HG03571 (cell line): ENCODE measurements at regions not wholly inside any gene's neighbourhood (a gene's known extent, or its start where the extent isn't known, plus 50 kb on each side); places are given as distances from the start of the nearest gene placed in this dataset.

Source experiments
- ATAC-seq: cut with Tn5 transposase; IDR thresholded peaks from one replicate; pipeline ENCODE4 v1.9.1; 2021; ENCODE audit not compliant: unreplicated experiment

DNA sequence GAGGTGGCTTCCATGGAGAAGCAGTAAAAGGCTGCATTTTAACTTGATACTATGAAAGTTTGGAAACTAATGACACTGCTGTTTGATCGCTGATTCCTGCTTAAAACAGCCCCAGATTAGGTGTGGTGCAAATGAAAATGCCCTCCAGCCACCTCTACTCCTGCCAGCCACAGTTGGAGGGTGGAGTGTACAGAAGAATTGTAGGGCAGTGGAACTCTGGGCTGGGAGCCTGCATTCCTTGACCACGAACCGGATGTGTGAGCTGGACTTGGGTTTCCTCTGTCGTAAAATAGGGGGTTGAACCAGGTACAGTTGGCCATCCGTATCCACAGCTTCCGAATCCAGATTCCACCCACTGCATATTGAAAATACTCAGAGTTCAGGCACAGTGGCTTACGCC lies 84.6 kb upstream of the RFX8 start:
- no peak for ATAC-seq

DNA sequence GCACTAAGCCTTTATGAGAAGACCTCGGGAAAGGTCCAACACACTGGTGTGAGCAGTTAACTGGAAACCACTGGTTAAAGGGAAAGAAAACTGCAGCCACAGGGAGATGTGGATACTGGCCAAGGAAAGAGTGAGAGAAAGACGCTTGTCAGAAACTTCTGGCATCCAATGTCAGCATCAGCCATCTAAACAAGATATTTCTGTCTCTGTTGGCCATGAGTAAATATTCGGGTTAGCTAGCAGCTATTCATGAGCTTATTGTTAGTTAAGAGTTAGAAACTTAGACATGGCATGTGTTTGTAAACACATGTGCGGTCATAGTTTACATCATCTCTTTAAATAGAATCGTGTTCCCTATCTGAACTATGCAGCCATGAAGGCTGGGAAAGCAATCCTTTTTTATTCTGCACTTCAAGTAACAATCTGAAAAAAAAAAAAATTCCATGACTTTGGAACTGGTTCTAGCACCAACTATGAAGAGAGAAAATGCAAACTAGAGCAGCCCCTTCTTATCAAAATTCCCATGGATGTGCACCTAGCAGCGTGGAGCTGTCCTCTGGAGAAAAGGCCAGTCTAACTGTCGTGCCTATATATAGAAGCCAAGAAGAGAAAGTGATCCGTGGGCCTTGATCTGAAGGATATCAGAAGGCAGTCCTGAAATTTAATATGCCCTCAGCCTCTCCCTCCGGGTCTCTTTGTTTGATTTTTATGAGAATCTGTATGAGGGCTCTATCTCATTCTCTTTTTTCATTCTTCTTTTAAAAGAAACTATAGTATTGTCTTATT lies 84.0 kb upstream of the RFX8 start:
- ATAC-seq = no peak

DNA sequence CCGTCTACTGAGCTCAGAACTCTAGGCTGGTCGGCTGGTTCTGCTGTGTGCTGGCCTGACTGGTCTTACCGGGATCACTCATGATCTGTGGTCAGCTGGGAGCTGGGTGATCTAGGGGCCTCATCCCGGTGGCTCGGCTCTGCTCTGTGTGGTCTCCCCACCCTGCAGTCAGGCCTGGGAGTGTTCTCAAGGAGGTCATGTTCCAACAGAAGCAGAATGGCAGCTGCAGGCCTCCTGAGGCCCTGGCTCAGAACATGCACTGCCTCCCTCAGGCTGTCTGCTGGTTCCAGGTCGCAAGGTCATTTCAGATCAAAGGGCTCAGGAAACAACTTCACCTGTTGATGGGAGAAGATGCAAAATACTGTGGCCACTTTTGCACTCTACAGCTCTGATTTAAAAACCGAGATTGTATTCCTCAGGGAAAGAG lies 81.1 kb upstream of the RFX8 start:
- no peak for ATAC-seq

DNA sequence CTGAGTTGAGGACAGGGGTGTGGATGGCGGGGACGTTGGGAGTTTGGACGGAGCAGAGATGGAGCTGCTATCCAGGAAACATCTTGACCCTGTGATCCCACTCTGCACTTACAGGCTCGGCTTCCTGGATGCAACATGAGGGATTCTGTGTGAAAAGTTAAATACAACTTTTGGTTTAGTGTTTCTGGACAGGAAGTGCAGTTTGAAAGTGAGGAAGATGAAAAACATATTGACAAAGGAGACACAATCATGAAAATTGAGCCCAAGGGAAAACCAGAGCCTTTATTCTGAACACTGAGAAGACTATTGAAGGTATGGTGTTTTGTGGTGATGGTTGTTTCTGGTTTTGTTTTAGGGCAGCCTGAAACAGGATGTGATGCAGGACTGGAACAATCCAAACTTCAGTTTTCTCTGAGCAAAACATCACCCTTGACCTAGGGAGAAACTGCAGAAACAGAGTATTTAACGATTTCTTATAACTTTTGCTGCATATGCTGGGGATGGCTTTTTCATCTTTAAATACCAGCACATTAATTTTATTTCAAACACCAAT lies 76.5 kb upstream of the RFX8 start:
- ATAC-seq = no peak

DNA sequence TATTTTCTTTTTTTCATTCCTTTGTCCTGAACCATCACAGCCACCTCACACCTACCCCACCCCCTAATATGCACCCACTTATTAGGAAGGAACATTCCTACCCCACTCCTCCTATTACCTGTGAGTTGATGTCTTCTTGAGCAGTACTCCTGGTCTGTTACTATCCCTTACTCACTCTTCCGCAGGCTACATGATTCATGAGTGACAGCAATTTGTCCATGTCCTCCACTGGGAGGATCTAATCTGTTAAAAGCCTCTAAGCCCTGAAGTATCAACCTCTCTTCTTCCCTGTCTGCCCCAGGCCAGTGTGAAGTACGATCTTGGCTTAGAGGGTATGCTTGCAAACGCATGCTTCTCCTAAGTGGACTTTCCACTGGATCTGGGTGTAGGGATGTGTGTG lies 75.6 kb upstream of the RFX8 start:
- ATAC-seq = no peak

DNA sequence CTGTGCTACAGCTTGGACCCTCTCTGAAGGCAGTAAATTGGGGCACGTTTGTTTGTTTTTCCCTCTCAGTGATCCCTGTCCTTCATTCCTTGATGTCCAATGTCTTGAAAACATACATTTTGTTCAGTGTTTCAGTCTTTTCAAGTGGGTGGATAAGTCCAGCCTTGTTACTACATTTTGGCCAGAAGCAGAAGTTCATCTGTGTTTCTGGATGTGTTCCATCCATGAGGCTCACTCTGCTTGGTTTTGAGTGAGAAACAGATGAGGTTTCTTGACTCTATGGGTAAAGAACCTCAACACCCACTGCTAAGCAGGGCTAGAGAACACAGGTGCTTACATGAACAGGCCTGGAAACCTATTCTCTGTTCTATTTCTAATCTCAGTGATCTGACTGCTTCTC lies 74.5 kb upstream of the RFX8 start:
- ATAC-seq = no peak

DNA sequence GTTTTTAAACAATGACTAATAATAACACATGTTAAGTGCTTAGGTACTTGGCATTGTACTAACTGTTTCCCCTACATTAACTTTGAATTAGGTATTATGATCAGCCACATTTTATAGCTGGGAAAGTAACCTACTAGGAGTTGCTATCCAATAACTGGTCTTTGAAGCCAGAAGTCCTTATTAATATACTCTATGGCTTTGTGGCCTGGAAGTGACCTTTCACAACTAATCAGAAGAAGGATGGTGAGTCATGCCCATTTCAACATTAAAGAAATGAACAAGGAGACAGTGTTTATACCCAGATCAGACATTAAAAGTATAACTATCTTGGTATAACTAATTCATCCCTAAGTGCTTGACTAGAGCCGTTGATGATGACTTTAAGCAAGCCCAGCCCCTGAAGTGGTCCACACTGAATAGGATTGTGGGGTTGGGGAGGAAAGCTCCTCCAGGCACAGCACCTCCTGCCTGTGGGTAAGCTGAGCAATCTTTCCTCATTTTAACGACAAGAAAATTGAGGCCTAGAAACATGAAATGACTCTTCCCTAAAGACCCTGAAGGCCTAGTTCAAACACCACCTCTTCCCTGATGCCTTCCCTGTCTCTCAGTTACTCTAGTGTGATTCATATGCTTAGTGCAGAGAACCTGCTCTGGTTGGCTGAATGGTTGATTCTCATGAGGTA lies 71.6 kb upstream of the RFX8 start:
- ATAC-seq = no peak

DNA sequence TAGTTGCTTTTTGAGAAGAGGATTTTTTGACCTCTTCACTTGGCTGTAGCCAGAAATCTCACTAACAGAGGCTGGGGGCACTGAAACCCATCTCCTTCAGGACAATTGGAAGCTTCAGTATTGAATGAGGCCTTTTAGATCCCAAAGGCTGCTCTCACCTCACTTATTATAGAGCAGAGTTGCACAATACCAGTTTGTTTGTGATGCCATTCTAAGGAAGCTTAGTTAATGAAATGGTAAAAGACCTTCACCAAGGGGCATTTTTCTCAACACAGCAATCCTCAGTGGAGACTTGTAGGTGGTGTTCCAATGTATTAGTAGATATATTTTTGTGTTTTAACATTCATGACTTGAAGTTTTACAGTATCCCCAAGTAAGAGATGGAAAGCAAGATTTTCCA lies 71.0 kb upstream of the RFX8 start:
- ATAC-seq = no peak

DNA sequence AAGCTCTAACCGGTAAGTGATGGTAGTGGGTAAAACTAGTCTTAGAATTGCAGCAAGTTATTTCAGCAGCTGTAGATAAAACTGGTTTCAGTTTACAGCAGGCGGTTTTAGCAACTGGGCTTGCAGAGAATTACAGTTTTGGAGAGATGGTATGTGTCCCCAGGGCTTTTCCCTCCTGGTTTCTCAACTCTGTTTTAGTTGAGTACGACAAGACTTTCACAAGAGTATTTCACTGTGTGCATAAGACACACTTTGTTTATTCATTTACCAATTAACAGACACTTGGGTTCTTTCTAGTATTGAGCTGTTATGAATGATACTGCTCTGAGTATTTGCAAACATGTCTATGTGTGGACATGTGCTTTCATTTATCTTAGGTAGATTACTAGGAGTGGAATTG lies 65.6 kb upstream of the RFX8 start:
- no peak for ATAC-seq

DNA sequence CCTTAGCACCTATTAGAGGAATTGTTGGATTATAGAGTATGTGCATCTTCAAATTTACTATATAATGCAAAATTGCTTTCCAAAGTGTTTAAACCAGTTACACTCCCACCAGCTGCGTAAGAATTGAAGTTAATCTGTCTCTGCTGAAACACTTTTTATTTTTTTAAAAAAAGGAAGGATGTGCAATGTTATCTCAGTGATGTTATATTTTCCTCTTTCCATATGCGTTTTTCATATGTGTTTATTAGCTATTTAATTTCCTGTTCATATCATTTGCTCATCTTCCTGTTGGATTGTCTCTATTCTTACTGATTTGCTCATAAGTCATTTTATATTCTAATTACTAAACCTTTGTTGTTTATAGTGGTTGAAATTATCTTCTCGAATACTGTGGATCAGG lies 63.2 kb upstream of the RFX8 start:
- no peak for ATAC-seq

DNA sequence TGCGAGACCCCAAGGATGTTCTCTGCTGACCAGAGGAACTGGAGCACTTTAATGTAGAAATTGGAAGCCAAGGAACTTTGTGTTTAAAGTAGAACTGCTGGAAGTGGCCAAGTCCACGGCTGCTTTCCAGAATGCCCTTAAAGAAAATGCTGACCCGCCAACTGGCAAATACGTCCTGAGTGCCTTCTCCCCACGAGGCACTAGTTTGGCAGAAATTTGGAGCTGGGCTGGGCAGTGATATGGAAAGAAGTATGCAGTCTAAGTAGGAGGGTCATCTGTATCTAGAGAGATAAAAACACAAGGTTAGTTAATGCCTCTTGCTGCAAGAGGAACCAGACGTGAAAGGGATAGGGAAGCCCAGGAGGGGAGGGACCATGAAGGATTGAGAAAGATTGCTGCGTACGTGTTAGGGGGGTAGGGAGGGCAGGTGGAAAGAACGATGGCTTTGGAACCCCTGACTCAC lies 59.3 kb upstream of the RFX8 start:
- ATAC-seq = no peak

DNA sequence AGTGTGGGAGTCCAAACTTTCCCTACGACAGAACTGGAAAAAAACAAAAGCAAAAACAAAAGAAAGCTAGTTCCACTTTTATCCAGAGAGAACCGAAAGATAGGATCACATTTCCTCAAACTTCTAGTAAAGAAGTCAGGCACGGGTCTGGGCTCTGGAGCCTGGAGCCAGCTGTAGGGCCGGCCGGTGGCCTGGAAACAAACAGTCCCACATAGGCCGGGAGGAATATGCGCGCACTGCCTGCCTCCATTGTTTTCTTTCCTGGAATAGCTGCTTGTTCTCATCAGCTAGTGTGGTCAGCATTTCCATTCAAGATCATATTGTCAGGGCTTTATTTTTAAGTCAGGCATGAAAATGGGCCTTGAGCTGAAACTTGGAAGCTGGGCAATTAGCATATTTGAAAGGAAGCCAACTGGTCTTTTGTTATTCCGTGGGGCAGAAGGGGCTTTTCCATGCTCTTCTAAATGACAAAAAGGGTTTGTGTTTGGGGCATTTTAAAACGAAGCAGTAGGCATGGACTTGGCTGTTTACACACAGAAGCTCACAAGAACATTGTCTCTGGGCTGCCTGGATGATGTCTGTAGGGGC lies 58.7 kb upstream of the RFX8 start:
- ATAC-seq = no peak

DNA sequence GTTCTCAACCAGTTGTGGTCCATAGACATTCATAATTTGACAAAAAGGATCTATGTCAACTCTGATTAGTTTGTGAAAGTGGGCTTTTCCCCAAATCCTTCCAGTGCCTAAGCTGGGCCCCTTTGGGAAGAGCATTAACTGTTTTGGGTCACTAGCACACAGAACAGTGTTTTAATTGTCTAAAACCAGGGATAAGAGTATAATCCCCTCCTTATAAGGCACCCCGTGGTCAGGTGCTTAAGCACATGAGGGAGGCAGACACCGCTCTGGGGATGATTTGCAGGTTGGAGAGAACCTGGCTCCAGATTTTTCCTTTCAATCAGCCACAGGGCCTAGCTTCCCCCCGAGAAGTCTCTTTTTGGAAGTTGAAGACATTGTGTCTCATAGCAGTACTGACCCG lies 53.6 kb upstream of the RFX8 start:
- no peak for ATAC-seq

GRCh38 chr2:101524806-101525430 lies 50.0 kb upstream of the RFX8 start:
- ATAC-seq = no peak
